ENCODE measurements at regions not wholly inside any gene's neighbourhood (a gene's known extent, or its start where the extent isn't known, plus 50 kb on each side); places are given as distances from the start of the nearest gene placed in this dataset.

GRCh38 chr5:142486581-142486980 is 161.8 kb upstream of the SPRY4 start:
- intact Hi-C loops (cut with micrococcal nuclease): no loop called here
- TF ChIP-seq CTCF (IDR thresholded peaks at IDR 0.05): no peak
- Histone ChIP-seq H2AFZ (ENCODE audit: insufficient read depth, low read depth, low read length, poor library complexity, severe bottlenecking) (no peak overlapping the region), H3K4me2 (replicated peaks; ENCODE audit: extremely low read depth, low read length, poor library complexity, severe bottlenecking) (no peak overlapping the region), H4K20me1 (ENCODE audit: insufficient read depth, low read length) (no peaks in the 10 kb centered on the region), H3K9me3 (replicated peaks in 1 of 2; ENCODE audit: control insufficient read depth in 1 of 2, insufficient read depth in 1 of 2, low read length in 2 of 2) (peaks cover 0 to 8% of the 10 kb centered on the region in 2 donors), H3K27me3 (ENCODE audit: control insufficient read depth in 2 of 2, insufficient read depth in 2 of 2, low read length in 2 of 2) (no peaks in the 10 kb centered on the region), H3K79me2 (ENCODE audit: insufficient read depth, low read length) (no peaks in the 10 kb centered on the region), H3K4me1 (ENCODE audit: control insufficient read depth in 1 of 2, insufficient read depth in 2 of 2, low read length in 2 of 2) (no peaks in the 10 kb centered on the region), H3K4me3 (replicated peaks in 1 of 3; ENCODE audit: low read depth in 2 of 3, low read length in 3 of 3) (no peak overlapping the region), H3K27ac (ENCODE audit: low read depth in 1 of 2, low read length in 2 of 2) (no peak overlapping the region), H3K36me3 (replicated peaks in 1 of 2; ENCODE audit: control insufficient read depth in 1 of 2, insufficient read depth in 2 of 2, low read length in 2 of 2) (no peaks in the 10 kb centered on the region), H3K9ac (ENCODE audit: insufficient read depth, low read length, poor library complexity, severe bottlenecking) (no peak overlapping the region)
- no peak overlapping the region for H3K27ac Mint-ChIP-seq
- 40% methylated on average over 1 of the region's 2 CpGs for WGBS (ENCODE audit: insufficient coverage)
- H3K27me3 Mint-ChIP-seq (ENCODE audit: low read depth in 3 of 3): peaks cover 7 to 16% (median 11%) of the 10 kb centered on the region in 3 donors
- no peak for DNase-seq
- peaks cover 2 to 13% (median 7%) of the 10 kb centered on the region in 7 donors for H3K9me3 Mint-ChIP-seq
- no peaks in the 10 kb centered on the region for H3K36me3 Mint-ChIP-seq
- H3K4me3 Mint-ChIP-seq: no peak overlapping the region
- H3K4me1 Mint-ChIP-seq: no peaks in the 10 kb centered on the region

GRCh38 chr5:142486020-142486419 is 161.2 kb upstream of the SPRY4 start:
- Mint-ChIP-seq H3K36me3 (no peaks in the 10 kb centered on the region), H3K27ac (no peak overlapping the region), H3K27me3 (ENCODE audit: low read depth in 3 of 3) (peaks cover 10 to 16% (median 11%) of the 10 kb centered on the region in 3 donors), H3K4me1 (no peaks in the 10 kb centered on the region), H3K9me3 (peaks cover 2 to 13% (median 7%) of the 10 kb centered on the region in 7 donors), H3K4me3 (no peak overlapping the region)
- H3K27me3 ChIP-seq (ENCODE audit: control insufficient read depth in 2 of 2, insufficient read depth in 2 of 2, low read length in 2 of 2): no peaks in the 10 kb centered on the region
- no peak overlapping the region for H2AFZ ChIP-seq (ENCODE audit: insufficient read depth, low read depth, low read length, poor library complexity, severe bottlenecking)
- H3K9ac ChIP-seq (ENCODE audit: insufficient read depth, low read length, poor library complexity, severe bottlenecking): no peak overlapping the region
- no peaks in the 10 kb centered on the region for H4K20me1 ChIP-seq (ENCODE audit: insufficient read depth, low read length)
- no peaks in the 10 kb centered on the region for H3K36me3 ChIP-seq (replicated peaks in 1 of 2; ENCODE audit: control insufficient read depth in 1 of 2, insufficient read depth in 2 of 2, low read length in 2 of 2)
- H3K4me2 ChIP-seq (replicated peaks; ENCODE audit: extremely low read depth, low read length, poor library complexity, severe bottlenecking): no peak overlapping the region
- peaks cover 0 to 8% of the 10 kb centered on the region in 2 donors for H3K9me3 ChIP-seq (replicated peaks in 1 of 2; ENCODE audit: control insufficient read depth in 1 of 2, insufficient read depth in 1 of 2, low read length in 2 of 2)
- H3K27ac ChIP-seq (ENCODE audit: low read depth in 1 of 2, low read length in 2 of 2): no peak overlapping the region
- no peaks in the 10 kb centered on the region for H3K4me1 ChIP-seq (ENCODE audit: control insufficient read depth in 1 of 2, insufficient read depth in 2 of 2, low read length in 2 of 2)
- no peaks in the 10 kb centered on the region for H3K79me2 ChIP-seq (ENCODE audit: insufficient read depth, low read length)
- WGBS (ENCODE audit: insufficient coverage): 92% methylated on average over 1 of the region's 2 CpGs
- intact Hi-C loops (cut with micrococcal nuclease): no loop called here
- TF ChIP-seq CTCF (IDR thresholded peaks at IDR 0.05): no peak
- no peak overlapping the region for H3K4me3 ChIP-seq (replicated peaks in 1 of 3; ENCODE audit: low read depth in 2 of 3, low read length in 3 of 3)
- no peak for DNase-seq

Data from CD14-positive monocyte (primary cell).